GM12891 (cell line): ENCODE measurements at regions not wholly inside any gene's neighbourhood (a gene's known extent, or its start where the extent isn't known, plus 50 kb on each side); places are given as distances from the start of the nearest gene placed in this dataset.

Experiments used
- DNase-seq: peaks from one replicate; pipeline ENCODE4 v3.0.0; 2011; ENCODE audit warnings: low spot score; ENCODE audit not compliant: insufficient read length
- FAIRE-seq: peaks from 2 replicates; lab custom pipeline; 2011; peaks lifted over from hg19 to GRCh38; lab: Jason Lieb, UNC
- PAX5 ChIP-seq: IDR thresholded peaks from 2 replicates; pipeline ENCODE4 v1.6.1; 2011; ENCODE audit warnings: low read length, moderate library complexity, mild to moderate bottlenecking; ENCODE audit not compliant: insufficient read depth, severe bottlenecking
- POLR2A ChIP-seq: IDR thresholded peaks from 2 replicates; pipeline ENCODE4 v1.6.1; 2011; ENCODE audit warnings: low read depth, low read length, control low read depth
- POLR2AphosphoS5 ChIP-seq: IDR thresholded peaks from 2 replicates; pipeline ENCODE4 v1.6.1; 2011; ENCODE audit warnings: low read depth, low read length, control low read depth
- POU2F2 ChIP-seq: IDR thresholded peaks from 2 replicates; pipeline ENCODE4 v1.6.1; 2011; ENCODE audit warnings: low read depth, mild to moderate bottlenecking, control low read depth, low read length, moderate library complexity
- SPI1 ChIP-seq: IDR thresholded peaks from 2 replicates; pipeline ENCODE4 v1.6.1; 2011; ENCODE audit warnings: low read depth, low read length, control low read depth
- TAF1 ChIP-seq: IDR thresholded peaks from 2 replicates; pipeline ENCODE4 v1.6.1; 2011; ENCODE audit warnings: low read depth, low read length, control low read depth

DNA sequence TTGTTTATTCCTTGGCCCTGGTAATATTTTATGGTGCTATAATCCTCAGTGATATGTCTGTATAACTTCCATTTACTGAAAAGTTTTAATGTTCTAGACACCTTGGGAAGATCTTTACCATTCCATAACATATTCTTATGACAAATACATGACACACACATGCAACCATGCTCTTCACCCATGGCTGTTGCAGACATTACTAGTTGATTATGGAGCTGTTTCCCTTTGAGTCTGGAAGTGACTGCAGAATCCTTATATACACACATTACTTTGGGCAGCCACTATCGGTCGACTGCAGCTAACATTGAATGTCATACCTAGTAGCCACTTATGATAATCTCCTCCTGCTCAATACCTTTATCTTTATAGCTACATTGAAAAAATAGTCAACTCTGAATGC, 243.1 kb upstream of the ADAMTS9 start:
- TF ChIP-seq POLR2AphosphoS5: no peak
- TF ChIP-seq POU2F2: no peak
- TF ChIP-seq TAF1: no peak
- no peak for TF ChIP-seq POLR2A
- no peak for TF ChIP-seq PAX5
- TF ChIP-seq SPI1: no peak
- DNase-seq (no peak), FAIRE-seq (no peak)

DNA sequence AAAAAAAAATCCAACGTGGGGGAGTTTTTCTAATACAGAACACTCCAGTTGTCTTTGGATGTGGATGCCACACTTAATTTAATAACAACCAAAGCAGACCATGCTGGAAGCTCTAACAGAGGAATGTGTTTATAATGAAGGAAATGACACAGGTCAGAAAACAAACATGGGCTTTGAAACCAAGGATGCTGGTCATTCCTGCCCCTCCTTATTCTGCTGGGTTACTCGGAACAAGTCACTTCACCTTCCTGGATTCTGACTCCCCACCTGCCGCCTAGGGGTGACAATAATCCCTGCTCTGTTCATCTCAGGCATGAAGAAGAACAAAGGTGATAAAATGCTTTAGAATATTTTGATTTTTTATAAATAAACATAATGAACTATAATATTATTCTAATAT, 240.9 kb upstream of the ADAMTS9 start:
- DNase-seq: no peak
- no peak for TF ChIP-seq POLR2AphosphoS5
- TF ChIP-seq POU2F2: no peak
- TF ChIP-seq SPI1: no peak
- no peak for TF ChIP-seq POLR2A
- no peak for TF ChIP-seq TAF1
- no peak for TF ChIP-seq PAX5
- no peak for FAIRE-seq

- DNase-seq: no peak
- TF ChIP-seq POLR2A (no peak), TAF1 (no peak), POU2F2 (no peak), SPI1 (no peak), PAX5 (no peak), POLR2AphosphoS5 (no peak)
- no peak for FAIRE-seq
Observed at GRCh38 chr3:64927689-64928088, 239.9 kb upstream of the ADAMTS9 start.

DNA sequence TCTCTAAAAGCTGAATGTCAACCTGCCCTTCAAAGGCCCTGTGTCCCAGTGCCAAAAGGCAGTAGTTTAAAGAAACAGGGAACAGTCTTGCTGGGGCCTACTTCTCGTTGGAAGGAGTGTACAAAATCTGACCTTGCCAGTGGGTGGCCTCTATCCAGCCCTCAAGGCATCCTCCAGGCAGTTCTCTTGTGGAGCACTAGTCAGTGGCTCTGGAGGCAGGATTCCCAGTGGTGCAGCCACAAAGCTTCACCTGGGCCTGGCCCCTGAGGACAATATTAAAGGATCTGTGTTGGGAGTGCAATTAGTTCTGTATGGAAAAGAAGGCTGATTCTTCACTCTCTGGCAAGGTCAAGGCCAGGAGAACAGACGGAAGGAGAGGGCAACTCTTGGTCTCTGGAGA, 237.8 kb upstream of the ADAMTS9 start:
- DNase-seq (no peak), FAIRE-seq (no peak)
- TF ChIP-seq SPI1 (no peak), PAX5 (no peak), POU2F2 (no peak), POLR2A (no peak), TAF1 (no peak), POLR2AphosphoS5 (no peak)

DNA sequence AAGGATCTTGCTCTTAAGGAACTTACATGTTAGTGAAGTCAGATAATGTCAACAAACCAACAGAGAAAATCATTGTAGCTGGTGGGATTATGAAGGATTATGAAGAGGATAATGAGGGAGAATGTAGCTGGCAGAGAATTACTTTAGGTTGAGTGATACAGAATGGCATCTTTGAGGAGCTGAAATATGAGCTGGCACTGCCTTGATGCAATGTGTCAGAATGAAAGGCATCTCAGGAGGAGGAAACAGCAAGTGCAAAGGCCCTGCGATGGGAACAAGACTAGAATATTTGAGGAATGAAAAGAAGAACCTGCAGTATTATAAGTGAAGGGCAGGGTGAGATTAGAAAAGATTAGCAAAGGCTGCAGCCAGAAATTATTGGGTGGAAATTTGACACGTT, 237.2 kb upstream of the ADAMTS9 start:
- no peak for FAIRE-seq
- TF ChIP-seq SPI1 (no peak), POLR2AphosphoS5 (no peak), POU2F2 (no peak), POLR2A (no peak), PAX5 (no peak), TAF1 (no peak)

GRCh38 chr3:64922213-64922612, 234.4 kb upstream of the ADAMTS9 start:
- TF ChIP-seq TAF1 (no peak), PAX5 (no peak), POLR2AphosphoS5 (no peak), SPI1 (no peak), POLR2A (no peak), POU2F2 (no peak)
- no peak for FAIRE-seq

More for the DNA sequence above, 237.2 kb upstream of the ADAMTS9 start:
- no peak for DNase-seq

GRCh38 chr3:64921281-64922065, 233.7 kb upstream of the ADAMTS9 start:
- DNase-seq (no peak), FAIRE-seq (no peak)
- no peak for TF ChIP-seq PAX5
- no peak for TF ChIP-seq POLR2A
- no peak for TF ChIP-seq TAF1
- no peak for TF ChIP-seq SPI1
- TF ChIP-seq POLR2AphosphoS5: no peak
- no peak for TF ChIP-seq POU2F2

More at GRCh38 chr3:64922213-64922612, 234.4 kb upstream of the ADAMTS9 start:
- no peak for DNase-seq

DNA sequence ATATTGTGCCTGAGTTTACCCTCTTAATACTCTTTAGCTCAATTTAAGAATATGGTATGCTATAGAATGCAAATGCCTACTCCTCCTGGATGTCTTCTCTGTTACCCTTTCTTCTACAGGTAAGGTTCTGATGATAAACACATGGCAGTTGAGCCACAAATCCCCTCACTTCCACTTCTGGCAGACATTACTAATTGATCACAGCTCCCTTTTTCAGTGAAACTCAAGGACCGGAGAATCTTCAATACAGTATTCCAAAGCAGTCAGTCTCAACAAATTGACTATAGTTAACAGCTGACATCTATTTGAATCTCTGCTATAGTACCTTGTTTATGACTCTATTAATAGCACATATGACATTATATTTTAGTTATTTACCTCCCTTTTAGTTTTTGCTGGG, 232.1 kb upstream of the ADAMTS9 start:
- DNase-seq: no peak
- TF ChIP-seq POLR2AphosphoS5 (no peak), PAX5 (no peak), POU2F2 (no peak), TAF1 (no peak), POLR2A (no peak), SPI1 (no peak)
- no peak for FAIRE-seq

DNA sequence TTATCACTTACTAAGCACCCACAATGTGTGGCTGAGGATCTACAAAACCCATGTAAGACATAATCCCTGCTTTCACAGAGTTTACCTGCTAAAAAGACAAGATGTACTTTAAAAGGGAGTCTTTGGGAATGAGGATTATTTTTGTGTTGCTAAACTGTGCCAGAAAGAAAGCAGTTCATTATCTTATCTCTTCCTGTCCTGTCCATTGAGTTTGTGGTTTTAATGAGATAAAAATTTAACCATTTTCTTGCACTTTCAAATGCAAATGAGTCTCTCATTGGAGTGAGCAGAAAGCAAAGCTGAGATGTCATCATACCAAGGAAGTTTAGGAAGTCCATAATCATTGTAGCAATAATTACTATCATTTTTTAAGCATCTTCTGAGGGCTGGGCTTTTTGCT, 231.2 kb upstream of the ADAMTS9 start:
- FAIRE-seq: no peak
- TF ChIP-seq TAF1: no peak
- no peak for TF ChIP-seq SPI1
- no peak for TF ChIP-seq POLR2AphosphoS5
- no peak for TF ChIP-seq POU2F2
- no peak for TF ChIP-seq PAX5
- TF ChIP-seq POLR2A: no peak
- DNase-seq: no peak
